NOMO-1 (cell line): ENCODE measurements at regions not wholly inside any gene's neighbourhood (a gene's known extent, or its start where the extent isn't known, plus 50 kb on each side); places are given as distances from the start of the nearest gene placed in this dataset.

Experiments
- DNase-seq, 2 experiments: peaks; one replicate each; lab custom pipeline; 2025; ENCODE audit not compliant: unreplicated experiment in 2 of 2; lab: John Stamatoyannopoulos, UW

GRCh38 chr2:34387536-34387935 is 788.4 kb upstream of the FAM98A start:
- no peak for DNase-seq

GRCh38 chr2:34379586-34379985 is 780.5 kb upstream of the FAM98A start:
- DNase-seq: no peak

DNA sequence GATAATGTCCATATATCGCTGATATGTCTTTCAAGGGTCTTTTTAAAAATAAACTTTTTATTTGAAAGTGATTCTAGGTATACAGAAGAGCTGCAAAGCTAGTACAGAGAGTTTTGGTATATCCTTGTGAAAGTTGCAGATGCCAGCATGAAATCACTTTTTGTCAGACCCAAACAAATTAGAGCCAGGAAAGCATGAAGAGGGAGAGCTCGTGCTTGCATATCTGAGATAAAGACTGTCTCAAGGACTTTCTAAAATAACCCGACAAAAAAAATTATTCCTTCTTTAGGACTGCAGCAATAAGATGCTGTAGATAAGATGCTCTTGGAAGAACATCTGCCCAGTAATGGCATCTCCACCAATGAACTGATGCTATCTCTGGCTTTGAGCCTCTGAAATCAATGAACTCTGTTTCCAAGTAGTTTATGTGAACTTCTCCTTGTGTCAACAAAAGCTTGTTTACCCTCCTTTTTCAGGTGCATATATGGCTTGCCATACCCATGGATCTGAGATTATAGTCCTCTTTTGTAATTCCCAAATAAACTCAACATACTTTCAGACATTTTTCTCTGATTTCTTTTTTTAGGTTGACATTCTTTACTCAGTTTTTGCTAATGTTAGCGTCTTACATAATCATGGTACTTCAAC is 774.6 kb upstream of the FAM98A start:
- DNase-seq: no peak

GRCh38 chr2:34372967-34373366 is 773.9 kb upstream of the FAM98A start:
- no peak for DNase-seq

GRCh38 chr2:34371711-34372110 is 772.6 kb upstream of the FAM98A start:
- DNase-seq: no peak

DNA sequence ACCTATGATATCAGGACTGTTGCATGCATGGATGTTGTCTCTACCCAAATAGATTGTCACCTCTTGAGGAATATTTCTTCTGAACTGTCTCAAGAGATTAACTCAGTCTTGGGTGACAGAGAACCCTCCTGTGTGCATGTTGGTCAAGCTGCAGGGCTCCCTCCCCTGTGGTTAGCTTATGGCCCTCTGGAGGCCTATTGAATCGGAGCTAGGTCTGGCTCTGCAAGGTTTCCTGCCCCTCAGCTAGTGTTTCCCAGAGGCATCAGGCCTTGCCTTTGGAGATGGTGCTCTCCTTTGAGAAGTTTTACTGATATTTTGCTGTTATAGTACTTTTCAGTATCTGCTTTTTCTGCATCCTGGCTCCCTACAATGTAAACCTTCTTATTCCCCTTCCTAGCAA is 769.2 kb upstream of the FAM98A start:
- DNase-seq: no peak

DNA sequence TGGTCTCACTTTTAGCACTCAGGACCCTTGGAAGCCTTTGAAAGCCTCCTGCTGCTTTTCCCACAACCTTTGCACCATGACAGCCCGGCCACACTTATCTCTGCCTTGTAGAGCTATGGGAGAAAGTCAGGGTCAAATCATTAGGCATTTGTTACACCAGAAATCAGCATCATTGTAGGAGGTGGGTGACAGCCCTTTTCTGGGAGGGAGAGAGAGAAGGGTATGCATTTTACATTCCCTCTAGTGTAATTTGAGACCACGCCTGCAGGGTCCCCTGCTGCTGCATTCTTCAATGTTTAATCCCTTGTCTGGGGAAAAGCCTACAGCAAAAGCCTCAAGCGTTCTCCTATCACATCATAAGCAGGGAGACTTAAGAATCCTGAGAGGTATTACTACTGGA is 766.8 kb upstream of the FAM98A start:
- DNase-seq: no peak

GRCh38 chr2:34365512-34365911 is 766.4 kb upstream of the FAM98A start:
- no peak for DNase-seq

GRCh38 chr2:34353509-34354113 is 754.5 kb upstream of the FAM98A start:
- DNase-seq: no peak

DNA sequence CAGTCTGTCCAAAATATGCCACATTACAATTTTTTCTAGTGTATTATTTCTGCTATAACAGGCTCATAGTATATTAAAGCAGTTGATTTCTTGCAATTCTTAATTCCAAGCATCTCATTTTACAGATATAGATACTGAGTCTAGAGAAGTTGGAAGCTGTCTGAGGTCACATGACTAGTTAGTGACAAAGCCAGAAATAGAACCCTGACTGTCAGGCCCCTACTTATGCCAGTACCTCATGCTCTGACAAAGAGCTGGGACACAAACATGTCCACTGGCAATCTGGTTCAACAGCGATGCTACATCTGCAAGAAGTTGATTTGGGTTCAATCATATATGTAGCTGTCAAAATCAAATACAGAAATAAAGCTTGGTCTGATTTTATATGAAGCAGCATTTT is 750.4 kb upstream of the FAM98A start:
- no peak for DNase-seq

- DNase-seq: no peak
These were observed 745.9 kb upstream of the FAM98A start for GRCh38 chr2:34345030-34345429.

DNA sequence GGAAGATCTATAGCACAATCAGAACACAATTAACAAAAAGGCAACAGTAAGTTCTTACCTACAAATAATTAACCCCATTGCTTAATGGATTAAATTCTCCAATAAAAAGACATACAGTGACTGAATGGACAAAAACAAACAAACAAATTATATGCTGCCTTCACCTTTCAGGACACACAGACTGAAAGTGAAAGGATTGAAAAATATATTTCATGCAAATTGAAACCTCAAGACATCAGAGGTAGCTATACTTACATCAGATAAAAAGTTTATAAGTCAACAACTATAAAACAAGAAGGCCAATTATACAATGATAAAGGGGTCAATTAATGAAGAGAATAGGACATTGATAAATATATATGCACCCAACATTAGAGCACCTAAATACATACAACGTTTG is 741.2 kb upstream of the FAM98A start:
- no peak for DNase-seq

DNA sequence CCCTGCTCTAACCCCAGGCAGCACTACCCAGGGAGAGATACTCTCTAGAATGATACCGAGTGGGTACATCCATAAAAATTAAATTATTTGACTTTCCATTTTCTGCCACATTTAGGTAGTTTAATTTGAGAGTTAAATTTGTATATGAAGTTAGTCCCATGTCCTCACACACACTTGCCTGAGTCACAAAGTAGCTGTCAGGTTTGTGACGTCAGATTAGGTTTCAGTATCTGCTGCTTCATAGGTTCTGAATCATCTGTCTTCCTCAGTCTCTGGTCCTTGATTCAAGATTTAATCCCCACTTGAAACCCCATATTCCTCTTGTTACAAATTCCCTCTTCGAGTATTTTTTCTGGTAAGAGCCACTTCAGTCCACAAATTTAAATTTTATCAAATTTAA is 738.6 kb upstream of the FAM98A start:
- DNase-seq: no peak

GRCh38 chr2:34332813-34333212 is 733.7 kb upstream of the FAM98A start:
- no peak for DNase-seq

DNA sequence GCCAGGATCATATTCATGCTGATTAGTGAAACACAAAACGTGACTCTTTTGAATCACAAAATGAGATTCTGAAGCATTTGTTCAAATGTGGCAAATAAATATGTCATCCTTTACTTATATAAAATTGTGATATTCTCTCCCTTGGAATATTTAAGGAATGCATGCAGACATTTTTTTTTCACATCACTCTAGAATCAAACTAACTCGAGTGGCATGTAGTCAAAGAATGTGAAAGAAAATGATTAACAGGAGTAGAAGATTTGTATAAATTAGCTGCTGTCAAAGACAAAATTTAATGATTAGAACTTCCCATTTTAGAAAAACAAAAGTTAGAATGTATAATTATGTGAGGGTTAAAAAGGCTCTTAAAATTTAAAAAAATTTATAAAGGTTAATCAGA is 721.0 kb upstream of the FAM98A start:
- DNase-seq: no peak

GRCh38 chr2:34317797-34318196 is 718.7 kb upstream of the FAM98A start:
- no peak for DNase-seq

GRCh38 chr2:34316788-34317187 is 717.7 kb upstream of the FAM98A start:
- DNase-seq: no peak

GRCh38 chr2:34311816-34312215 is 712.7 kb upstream of the FAM98A start:
- no peak for DNase-seq

- DNase-seq: no peak
These were observed 709.0 kb upstream of the FAM98A start for GRCh38 chr2:34308140-34308539.

GRCh38 chr2:34307636-34308035 is 708.5 kb upstream of the FAM98A start:
- DNase-seq: no peak

DNA sequence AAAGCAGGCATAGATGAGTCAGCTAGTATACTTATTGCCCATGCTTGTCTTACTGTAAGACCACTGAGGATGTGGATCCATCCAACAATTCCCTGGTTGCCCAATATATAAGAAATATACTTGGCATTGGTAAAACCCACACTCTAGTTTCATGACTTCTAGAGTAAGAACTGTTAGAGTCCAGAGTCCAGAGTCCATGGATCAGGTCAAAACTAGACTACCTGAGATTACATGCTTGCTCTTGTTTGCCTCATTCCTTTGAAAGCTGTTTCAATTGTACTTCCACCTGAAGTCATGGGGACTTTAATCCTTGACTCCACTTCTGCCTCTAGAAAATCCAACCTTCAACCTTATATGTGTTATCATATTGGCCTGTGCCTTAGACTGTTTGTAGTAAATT is 707.6 kb upstream of the FAM98A start:
- DNase-seq: no peak

DNA sequence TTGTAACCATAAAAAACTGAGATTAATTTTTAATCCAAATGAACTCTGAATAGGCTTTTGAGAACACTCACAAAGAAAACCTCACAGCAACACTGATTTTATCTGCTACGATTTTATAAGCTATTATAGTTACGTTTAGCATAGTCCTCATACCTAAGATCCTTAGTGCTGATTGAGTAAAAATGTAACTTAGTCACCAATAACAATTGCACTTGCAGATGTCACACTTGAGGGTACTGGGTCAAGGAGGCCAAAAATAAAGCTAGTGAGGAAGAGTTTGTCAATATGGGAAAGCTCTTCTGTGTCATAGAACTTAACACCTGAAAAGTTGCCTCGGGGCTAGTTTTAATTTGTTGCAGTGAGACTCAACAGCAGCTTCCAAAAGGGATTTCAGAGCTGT is 706.5 kb upstream of the FAM98A start:
- DNase-seq: no peak

DNA sequence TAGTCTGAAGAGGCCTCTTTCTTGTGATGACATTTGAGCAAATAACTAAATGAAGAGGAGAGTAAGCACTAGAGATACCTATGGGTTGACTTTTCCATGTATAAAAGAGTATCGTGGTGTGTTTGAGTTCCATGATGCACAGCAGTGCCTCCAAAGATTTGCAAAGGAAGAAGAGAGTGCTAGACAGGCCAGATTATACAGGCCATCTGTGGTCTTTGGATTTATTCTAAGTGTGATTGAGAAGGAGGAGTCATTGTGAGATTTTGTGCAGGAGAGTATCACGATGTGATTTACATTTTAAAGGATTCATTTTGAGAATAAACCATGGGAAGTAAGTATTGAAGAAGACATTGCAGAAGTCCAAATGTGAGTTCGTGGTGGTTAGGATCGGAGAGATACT is 695.9 kb upstream of the FAM98A start:
- no peak for DNase-seq
